ENCODE measurements at regions not wholly inside any gene's neighbourhood (a gene's known extent, or its start where the extent isn't known, plus 50 kb on each side); places are given as distances from the start of the nearest gene placed in this dataset.

GRCh38 chr3:189576486-189576885, 54.7 kb upstream of the TP63 start:
- no peaks in the 10 kb centered on the region for H3K4me1 ChIP-seq (ENCODE audit: control insufficient read depth, extremely low read depth, insufficient read depth, low read length)
- no peak overlapping the region for H3K4me2 ChIP-seq (ENCODE audit: extremely low read depth, insufficient read depth, low read length)
- H3K9ac ChIP-seq (ENCODE audit: insufficient read depth, low read length): no peak overlapping the region
- no peak overlapping the region for H3K27ac ChIP-seq (ENCODE audit: insufficient read depth, low read length)
- H3K9me3 ChIP-seq (ENCODE audit: control insufficient read depth, insufficient read depth, low read depth, low read length): no peaks in the 10 kb centered on the region
- H3K79me2 ChIP-seq (ENCODE audit: control insufficient read depth, insufficient read depth, low read length): no peaks in the 10 kb centered on the region
- no peaks in the 10 kb centered on the region for H4K20me1 ChIP-seq (ENCODE audit: control insufficient read depth, extremely low read depth, insufficient read depth, low read length)
- H3K27me3 ChIP-seq (ENCODE audit: control insufficient read depth, insufficient read depth, low read length): no peaks in the 10 kb centered on the region
- H3K4me3 ChIP-seq (replicated peaks in 1 of 4; ENCODE audit: control extremely low read depth in 1 of 4, insufficient read depth in 1 of 4, low read depth in 3 of 4, low read length in 4 of 4): no peak overlapping the region
- no peak for TF ChIP-seq EZH2 (IDR thresholded peaks at IDR 0.05; ENCODE audit: low read length, missing control alignments)
- TF ChIP-seq, protein P1, sequence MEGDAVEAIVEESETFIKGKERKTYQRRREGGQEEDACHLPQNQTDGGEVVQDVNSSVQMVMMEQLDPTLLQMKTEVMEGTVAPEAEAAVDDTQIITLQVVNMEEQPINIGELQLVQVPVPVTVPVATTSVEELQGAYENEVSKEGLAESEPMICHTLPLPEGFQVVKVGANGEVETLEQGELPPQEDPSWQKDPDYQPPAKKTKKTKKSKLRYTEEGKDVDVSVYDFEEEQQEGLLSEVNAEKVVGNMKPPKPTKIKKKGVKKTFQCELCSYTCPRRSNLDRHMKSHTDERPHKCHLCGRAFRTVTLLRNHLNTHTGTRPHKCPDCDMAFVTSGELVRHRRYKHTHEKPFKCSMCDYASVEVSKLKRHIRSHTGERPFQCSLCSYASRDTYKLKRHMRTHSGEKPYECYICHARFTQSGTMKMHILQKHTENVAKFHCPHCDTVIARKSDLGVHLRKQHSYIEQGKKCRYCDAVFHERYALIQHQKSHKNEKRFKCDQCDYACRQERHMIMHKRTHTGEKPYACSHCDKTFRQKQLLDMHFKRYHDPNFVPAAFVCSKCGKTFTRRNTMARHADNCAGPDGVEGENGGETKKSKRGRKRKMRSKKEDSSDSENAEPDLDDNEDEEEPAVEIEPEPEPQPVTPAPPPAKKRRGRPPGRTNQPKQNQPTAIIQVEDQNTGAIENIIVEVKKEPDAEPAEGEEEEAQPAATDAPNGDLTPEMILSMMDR (conservative IDR thresholded peaks at IDR 0.05 in 1 of 2, IDR thresholded peaks at IDR 0.05 in 1 of 2; ENCODE audit: low read depth in 1 of 2, low read length in 2 of 2): no peak
- H3K36me3 ChIP-seq (ENCODE audit: control insufficient read depth, insufficient read depth, low read length): no peaks in the 10 kb centered on the region
- H2AFZ ChIP-seq (ENCODE audit: low read length): no peak overlapping the region
- no peak for DNase-seq (ENCODE audit: low read depth in 2 of 2)

DNA sequence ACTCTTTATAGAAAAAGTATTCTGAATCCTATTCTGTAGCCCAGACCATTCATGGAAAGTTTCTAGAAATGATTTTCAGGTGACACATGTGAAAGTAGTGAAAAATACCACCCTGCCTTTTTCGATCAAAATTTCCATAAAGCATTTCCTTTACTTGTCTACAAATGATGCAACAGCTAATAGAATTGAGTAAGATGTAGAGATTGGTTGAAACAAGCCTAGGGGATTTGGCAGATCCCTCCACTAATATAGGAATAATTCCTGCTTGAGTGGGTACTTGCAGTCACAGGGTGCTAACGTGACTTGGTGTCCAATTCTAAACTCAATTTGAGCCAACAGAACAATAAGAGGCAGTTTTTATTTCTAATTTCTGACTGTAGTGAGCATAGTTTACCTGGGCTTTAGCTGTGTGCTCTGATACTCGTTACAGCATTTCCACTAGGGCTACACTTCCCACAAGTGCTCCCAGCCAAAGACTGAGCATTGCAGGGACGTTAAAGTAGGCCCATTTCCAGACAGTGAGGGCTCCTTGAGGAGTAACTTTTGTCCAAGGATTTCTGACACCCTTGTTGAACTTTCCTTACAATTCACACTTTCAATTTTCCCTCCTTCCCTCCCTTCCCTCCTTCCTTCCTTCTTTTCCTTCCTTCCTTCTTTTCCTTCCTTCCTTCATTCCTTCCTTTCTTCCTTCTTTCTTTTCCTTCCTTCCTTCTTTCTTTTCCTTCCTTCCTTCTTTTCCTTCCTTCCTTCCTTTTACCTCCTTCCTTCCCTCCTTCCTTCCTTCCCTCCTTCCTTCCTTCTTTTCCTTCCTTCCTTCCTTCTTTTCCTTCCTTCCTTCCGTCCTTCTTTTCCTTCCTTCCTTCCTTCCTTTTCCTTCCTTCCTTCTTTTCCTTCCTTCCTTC, 53.9 kb upstream of the TP63 start:
- Histone ChIP-seq H3K27ac (ENCODE audit: insufficient read depth, low read length) (no peak overlapping the region), H3K4me1 (ENCODE audit: control insufficient read depth, extremely low read depth, insufficient read depth, low read length) (no peaks in the 10 kb centered on the region), H4K20me1 (ENCODE audit: control insufficient read depth, extremely low read depth, insufficient read depth, low read length) (no peaks in the 10 kb centered on the region), H3K27me3 (ENCODE audit: control insufficient read depth, insufficient read depth, low read length) (no peaks in the 10 kb centered on the region), H3K36me3 (ENCODE audit: control insufficient read depth, insufficient read depth, low read length) (no peaks in the 10 kb centered on the region), H3K79me2 (ENCODE audit: control insufficient read depth, insufficient read depth, low read length) (no peaks in the 10 kb centered on the region), H3K4me2 (ENCODE audit: extremely low read depth, insufficient read depth, low read length) (no peak overlapping the region), H3K9me3 (ENCODE audit: control insufficient read depth, insufficient read depth, low read depth, low read length) (no peaks in the 10 kb centered on the region), H3K4me3 (replicated peaks in 1 of 4; ENCODE audit: control extremely low read depth in 1 of 4, insufficient read depth in 1 of 4, low read depth in 3 of 4, low read length in 4 of 4) (no peak overlapping the region), H3K9ac (ENCODE audit: insufficient read depth, low read length) (no peak overlapping the region), H2AFZ (ENCODE audit: low read length) (no peak overlapping the region)
- TF ChIP-seq, protein P1 (conservative IDR thresholded peaks at IDR 0.05 in 1 of 2, IDR thresholded peaks at IDR 0.05 in 1 of 2; ENCODE audit: low read depth in 1 of 2, low read length in 2 of 2): no peak
- no peak for TF ChIP-seq EZH2 (IDR thresholded peaks at IDR 0.05; ENCODE audit: low read length, missing control alignments)
- no peak for DNase-seq (ENCODE audit: low read depth in 2 of 2)

- DNase-seq (ENCODE audit: low read depth in 2 of 2): no peak
- Histone ChIP-seq H3K9me3 (ENCODE audit: control insufficient read depth, insufficient read depth, low read depth, low read length) (no peaks in the 10 kb centered on the region), H3K4me3 (replicated peaks in 1 of 4; ENCODE audit: control extremely low read depth in 1 of 4, insufficient read depth in 1 of 4, low read depth in 3 of 4, low read length in 4 of 4) (no peak overlapping the region), H3K79me2 (ENCODE audit: control insufficient read depth, insufficient read depth, low read length) (no peaks in the 10 kb centered on the region), H3K4me2 (ENCODE audit: extremely low read depth, insufficient read depth, low read length) (no peak overlapping the region), H3K4me1 (ENCODE audit: control insufficient read depth, extremely low read depth, insufficient read depth, low read length) (no peaks in the 10 kb centered on the region), H2AFZ (ENCODE audit: low read length) (no peak overlapping the region), H3K36me3 (ENCODE audit: control insufficient read depth, insufficient read depth, low read length) (no peaks in the 10 kb centered on the region), H3K9ac (ENCODE audit: insufficient read depth, low read length) (no peak overlapping the region), H4K20me1 (ENCODE audit: control insufficient read depth, extremely low read depth, insufficient read depth, low read length) (no peaks in the 10 kb centered on the region), H3K27me3 (ENCODE audit: control insufficient read depth, insufficient read depth, low read length) (no peaks in the 10 kb centered on the region), H3K27ac (ENCODE audit: insufficient read depth, low read length) (no peak overlapping the region)
- TF ChIP-seq, protein P1 (conservative IDR thresholded peaks at IDR 0.05 in 1 of 2, IDR thresholded peaks at IDR 0.05 in 1 of 2; ENCODE audit: low read depth in 1 of 2, low read length in 2 of 2): no peak
- no peak for TF ChIP-seq EZH2 (IDR thresholded peaks at IDR 0.05; ENCODE audit: low read length, missing control alignments)
Measured at GRCh38 chr3:189580190-189580589, 51.0 kb upstream of the TP63 start.
